GM10266 (cell line): ENCODE measurements at regions not wholly inside any gene's neighbourhood (a gene's known extent, or its start where the extent isn't known, plus 50 kb on each side); places are given as distances from the start of the nearest gene placed in this dataset.

Source experiments
- DNase-seq: peaks from one replicate; pipeline ENCODE4 v3.0.0; 2012; ENCODE audit errors: extremely low spot score
- TF ChIP-seq, protein P1 (sequence below): IDR thresholded peaks from 2 replicates; pipeline ENCODE4 v1.5.1; 2012; ENCODE audit warnings: mild to moderate bottlenecking, low read depth; ENCODE audit not compliant: control insufficient read depth, insufficient read depth; ENCODE audit errors: missing control alignments

DNA sequence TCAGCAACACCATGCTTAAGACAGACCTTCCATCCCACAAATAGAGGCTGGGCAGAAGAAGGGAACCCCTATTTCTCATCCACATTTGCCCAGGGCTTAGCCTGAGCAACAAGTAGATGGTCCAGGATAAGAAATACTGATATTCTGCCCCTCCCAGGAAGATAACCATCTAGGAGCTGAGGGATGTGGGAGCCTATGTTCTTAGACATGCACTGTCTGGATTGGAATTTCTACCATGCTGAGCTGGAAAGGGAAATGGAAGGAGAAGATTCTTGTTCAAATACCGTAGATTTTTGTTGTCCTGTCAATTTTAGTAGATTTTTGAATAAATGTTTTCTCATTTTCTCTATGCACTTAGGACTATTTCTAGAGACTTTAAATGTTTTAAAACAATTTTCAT, 450.7 kb upstream of the SEMA6D start:
- TF ChIP-seq, protein P1, sequence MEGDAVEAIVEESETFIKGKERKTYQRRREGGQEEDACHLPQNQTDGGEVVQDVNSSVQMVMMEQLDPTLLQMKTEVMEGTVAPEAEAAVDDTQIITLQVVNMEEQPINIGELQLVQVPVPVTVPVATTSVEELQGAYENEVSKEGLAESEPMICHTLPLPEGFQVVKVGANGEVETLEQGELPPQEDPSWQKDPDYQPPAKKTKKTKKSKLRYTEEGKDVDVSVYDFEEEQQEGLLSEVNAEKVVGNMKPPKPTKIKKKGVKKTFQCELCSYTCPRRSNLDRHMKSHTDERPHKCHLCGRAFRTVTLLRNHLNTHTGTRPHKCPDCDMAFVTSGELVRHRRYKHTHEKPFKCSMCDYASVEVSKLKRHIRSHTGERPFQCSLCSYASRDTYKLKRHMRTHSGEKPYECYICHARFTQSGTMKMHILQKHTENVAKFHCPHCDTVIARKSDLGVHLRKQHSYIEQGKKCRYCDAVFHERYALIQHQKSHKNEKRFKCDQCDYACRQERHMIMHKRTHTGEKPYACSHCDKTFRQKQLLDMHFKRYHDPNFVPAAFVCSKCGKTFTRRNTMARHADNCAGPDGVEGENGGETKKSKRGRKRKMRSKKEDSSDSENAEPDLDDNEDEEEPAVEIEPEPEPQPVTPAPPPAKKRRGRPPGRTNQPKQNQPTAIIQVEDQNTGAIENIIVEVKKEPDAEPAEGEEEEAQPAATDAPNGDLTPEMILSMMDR, result no peak
- DNase-seq, result no peak

DNA sequence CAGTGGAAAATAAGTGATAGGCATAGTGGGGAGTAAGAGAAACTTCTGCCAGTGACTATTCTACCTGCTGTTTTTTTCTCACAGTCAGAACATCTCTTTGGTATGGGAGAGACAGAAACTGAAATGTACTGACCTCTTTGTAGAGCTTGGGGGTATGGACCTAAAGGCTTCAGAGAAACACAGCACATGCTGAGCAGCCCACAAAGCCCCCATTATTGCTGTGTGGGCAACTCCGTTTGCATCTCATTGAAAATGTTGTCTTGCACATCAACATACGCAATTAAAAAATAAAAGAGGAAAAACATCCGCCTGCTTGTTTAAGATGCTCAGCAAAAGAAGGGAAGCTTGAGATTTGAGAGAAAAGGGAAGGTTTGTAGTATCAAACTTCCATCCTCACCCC, 443.4 kb upstream of the SEMA6D start:
- TF ChIP-seq, protein P1, result no peak
- DNase-seq, result no peak

DNA sequence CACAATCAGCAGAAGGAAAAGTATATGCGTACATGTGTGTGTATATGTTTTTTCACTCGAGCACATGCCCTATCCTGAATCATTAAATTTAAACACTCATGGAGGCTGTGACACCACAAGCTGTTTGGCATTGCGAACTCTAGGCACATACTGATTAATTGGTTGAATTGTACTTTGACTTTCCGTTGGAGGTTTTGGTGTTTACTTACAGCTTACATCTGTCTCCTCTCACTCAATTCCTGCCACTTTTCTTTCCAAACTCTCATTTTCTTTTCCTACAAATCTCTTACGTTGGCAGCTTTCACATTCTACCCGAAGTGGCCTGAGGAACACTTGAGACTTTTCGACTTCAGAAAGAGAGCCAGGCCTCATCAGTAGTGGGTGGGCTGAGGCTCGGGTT, 434.1 kb upstream of the SEMA6D start:
- TF ChIP-seq, protein P1, result no peak

DNA sequence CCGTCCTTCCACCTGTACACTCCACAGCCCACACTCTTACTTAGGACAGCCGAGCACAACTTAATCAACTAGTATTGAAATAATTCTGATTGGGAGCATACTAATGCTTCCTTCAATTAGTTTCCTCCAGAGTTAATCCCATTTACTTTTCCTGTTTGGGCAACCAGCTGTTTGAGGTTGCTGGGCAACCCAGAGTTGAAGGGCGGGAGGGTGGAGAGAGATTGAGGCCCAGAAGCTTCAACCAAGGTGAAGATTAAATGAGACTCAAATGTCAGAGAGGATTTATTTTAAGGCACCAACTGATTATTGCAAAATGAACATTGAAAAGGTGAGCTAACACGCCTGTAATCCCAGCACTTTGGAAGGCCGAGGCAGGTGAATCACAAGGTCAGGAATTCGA, 428.5 kb upstream of the SEMA6D start:
- TF ChIP-seq, protein P1, result no peak
- DNase-seq, result no peak

More for the DNA sequence above, 434.1 kb upstream of the SEMA6D start:
- no peak for DNase-seq

DNA sequence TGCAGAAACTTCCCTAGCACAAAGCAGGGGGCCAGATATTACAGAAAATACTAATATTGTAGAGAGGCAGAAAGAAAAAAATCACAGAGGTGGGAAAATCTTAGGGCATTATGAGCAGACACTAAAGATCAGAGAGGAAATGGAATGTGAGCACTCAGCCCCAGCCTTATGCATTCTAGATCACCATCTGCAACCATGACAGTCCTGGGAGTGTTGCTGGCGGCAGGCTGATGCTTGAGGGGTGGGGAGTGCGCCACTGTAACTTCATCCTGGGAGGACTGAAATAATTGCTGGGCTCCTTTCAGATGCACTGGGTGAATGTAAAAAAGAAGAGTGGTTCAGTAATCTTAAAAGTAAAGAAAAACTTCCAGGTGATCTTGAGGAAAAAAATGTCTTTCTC, 427.6 kb upstream of the SEMA6D start:
- no peak for DNase-seq
- TF ChIP-seq, protein P1, result no peak

DNA sequence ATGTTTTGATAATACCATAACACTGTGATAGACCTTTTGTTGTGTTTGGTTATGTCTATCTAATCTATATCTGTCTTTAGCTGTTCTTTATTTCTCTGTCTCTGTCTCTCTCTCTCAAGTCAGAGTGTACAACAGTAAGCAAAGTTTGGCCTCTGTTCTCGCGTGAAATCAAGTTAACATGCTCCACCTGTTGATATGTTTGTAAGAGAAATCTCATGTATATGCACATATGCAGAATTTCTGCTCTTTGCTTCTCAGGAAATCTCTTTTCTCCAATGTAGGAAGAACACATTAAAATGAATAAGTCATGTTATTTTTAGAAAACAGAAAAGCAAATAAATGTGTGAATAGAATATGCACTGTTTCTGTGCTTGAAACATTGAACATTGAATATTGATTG, 425.5 kb upstream of the SEMA6D start:
- TF ChIP-seq, protein P1, result no peak
- DNase-seq, result no peak

DNA sequence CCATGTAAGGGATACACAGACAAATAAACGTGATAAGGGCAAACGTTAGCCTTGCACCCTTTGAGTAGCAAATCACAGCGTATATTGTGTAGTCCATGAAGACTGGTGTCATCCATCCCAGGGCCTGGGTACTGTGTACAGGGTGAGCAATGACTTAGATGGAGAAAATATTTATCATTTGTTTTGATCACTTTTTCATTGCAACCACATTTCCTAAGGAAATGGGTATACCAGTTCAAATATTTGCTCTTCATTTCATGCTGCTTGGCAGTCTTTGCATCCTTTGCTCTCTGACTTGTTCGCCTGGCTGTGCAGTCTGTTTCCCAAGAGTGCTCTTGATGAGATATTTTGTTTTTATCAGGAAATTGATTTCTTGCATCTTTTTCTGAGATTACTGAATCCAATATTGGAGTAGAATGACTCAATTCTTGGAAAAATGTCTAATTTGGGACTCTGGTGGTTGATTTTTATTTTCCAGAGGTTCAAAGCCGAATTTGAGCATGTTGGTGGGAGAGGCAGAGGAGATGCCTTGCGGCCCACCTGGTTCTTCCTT, 424.6 kb upstream of the SEMA6D start:
- DNase-seq, result no peak
- TF ChIP-seq, protein P1, result no peak
